ENCODE measurements at regions not wholly inside any gene's neighbourhood (a gene's known extent, or its start where the extent isn't known, plus 50 kb on each side); places are given as distances from the start of the nearest gene placed in this dataset.
"Not testable (repeated sequence)": the region's sequence is repeated elsewhere in the genome, so short reads cannot be mapped to it uniquely, and the experiment has no call there.

DNA sequence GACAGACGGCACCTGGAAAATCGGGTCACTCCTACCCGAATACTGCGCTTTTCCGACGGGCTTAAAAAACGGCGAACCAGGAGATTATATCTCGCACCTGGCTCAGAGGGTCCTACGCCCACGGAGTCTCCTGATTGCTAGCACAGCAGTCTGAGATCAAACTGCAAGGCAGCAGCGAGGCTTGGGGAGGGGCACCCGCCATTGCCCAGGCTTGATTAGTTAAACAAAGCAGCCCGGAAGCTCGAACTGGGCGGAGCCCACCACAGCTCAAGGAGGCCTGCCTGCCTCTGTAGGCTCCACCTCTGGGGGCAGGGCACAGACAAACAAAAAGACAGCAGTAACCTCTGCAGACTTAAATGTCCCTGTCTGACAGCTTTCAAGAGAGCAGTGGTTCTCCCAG, 197.5 kb upstream of the FAT3 start:
- not testable (repeated sequence) for DNase-seq (ENCODE audit: low spot score)

DNA sequence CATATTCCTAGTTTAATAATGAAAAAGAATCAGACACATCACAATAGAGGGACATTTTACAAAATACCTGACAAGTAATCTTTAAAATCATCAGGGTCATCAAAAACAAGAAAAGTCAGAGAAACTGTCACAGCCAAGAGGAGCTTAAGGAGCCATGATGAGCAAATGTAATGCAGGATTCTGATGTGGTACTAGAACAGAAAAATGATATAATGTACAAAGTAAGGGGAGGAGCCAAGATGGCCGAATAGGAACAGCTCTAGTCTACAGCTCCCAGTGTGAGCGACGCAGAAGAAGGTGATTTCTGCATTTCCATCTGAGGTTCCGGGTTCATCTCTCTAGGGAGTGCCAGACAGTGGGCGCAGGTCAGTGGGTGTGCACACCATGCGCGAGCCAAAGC, 198.0 kb upstream of the FAT3 start:
- no peak for DNase-seq (ENCODE audit: low spot score)

DNA sequence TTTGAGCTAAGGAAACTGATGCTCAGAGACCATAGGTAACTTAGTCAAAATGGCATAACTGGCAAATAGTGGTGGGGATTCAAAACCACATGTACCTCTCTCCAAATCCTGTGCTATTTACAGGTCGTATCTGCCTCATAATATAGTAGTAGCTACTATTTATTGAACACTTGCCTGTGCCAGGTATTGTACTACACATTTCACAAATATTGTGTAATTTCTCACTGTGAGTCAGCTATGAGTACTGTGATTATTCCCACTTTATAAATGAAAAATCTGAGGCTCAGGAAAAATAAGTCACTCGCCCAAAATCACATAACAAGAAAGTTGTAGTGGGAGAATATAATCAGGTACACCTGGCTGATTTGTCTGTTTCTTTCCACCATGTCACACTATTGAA, 199.8 kb upstream of the FAT3 start:
- DNase-seq (ENCODE audit: low spot score) = no peak

DNA sequence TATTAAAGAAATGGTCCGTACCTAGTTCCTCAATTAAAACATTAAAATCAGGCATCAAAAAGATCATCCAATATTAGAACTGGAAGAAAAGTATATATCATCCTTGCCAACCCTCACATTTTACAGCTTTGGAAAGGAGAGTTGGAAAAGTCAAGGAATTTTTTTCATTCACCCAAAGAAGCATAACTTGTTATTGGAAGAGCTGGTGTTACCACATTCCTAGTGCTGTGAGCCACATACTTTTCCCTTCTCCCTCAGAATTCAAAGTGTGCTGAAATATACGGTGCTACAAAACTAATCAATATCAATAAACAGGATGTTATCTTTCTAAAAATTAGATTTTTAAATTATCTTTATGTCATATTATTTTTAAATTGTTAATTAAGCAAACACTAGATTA, 202.1 kb upstream of the FAT3 start:
- DNase-seq (ENCODE audit: low spot score) = no peak

DNA sequence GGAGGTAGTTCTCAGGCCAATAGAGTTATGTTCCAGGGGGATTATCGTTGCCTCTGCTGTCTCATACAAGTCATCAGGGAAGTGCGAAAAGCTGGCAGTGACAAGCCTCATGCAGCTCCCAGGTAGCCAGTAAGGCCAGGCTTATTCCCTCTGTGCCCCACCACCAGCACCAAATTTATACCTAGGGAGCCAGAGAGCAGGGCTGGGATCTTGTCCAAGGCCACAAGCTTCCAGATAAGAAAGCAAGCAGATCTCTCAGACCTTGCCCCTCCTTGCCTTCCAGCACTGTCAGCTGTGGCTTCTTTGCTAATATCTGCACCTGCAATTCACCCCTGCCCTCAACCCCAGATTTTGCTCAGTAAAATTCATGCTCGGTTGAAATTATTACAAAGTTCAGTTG, 206.3 kb upstream of the FAT3 start:
- no peak for DNase-seq (ENCODE audit: low spot score)

DNA sequence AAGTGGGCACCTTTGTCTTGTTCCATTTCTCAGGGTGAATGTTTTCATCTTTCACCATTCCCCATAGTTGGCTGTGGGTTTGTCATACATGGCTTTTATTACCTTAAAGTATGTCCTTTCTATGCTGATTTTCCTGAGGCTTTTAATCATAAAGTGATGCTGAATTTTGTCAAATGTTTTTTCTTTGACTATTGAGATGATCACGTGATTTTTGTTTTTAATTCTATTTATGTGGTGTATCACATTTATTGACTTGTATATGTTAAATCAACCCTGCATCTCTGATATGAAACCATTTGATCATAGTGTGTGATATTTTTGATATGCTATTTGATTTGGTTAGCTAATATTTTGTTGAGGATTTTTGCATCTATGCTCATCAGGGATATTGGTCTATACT, 216.4 kb upstream of the FAT3 start:
- no peak for DNase-seq (ENCODE audit: low spot score)

DNA sequence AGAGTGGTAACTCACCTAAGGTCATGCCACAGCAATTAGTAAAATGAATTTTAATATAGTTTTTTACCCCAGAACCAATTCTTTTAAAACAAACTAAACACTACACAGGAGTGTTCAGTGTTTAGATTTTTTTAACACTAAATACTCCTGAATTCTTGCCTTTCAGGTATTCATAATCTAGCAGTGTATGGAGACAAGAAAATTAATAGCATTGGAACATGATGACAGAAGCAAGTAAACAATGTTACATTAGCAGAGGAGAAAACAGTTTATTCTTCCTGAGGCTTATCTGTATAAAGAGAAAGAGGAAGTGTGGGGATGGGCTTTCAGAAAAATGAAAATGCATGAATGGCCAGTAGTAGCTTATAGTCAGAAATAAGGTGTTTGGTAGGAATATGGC, 222.1 kb upstream of the FAT3 start:
- DNase-seq (ENCODE audit: low spot score) = no peak

DNA sequence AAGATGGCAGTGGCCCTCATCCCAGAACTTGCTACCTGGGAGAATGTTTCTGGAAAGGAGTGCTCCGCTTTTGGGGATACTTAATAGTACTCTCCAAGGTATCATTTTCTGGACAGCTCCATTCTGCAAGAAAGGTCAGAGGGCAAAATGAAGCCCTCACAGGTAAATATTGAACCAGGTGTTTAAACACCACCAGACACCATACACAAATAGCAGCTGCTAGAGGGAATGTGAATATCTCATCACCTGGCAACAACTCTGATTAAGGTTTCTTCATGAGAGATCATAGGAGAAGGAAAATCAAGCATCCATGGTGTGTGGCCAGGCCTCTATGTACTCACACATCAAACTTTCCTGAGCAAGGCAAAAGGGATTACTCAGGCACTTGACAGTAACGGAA, 226.1 kb upstream of the FAT3 start:
- no peak for DNase-seq (ENCODE audit: low spot score)

DNA sequence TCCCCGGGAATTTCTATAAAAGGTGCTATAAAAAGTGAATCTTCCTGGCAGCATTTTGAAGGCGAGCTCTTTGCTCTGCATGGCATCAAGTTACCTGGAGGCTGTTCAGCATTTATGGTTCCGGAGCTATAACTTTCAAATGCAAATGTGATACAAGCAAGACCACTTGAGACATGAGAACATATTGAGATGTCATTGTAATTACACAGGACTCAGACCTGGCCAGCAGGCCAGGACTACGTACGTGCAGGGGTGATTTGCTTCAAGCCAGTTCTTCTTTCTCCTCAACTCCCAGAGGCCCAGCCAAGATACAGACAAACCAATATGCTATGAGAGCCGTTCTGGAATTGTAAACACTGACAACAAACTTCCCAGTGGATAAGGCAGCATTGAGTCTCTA, 227.4 kb upstream of the FAT3 start:
- DNase-seq (ENCODE audit: low spot score) = no peak

DNA sequence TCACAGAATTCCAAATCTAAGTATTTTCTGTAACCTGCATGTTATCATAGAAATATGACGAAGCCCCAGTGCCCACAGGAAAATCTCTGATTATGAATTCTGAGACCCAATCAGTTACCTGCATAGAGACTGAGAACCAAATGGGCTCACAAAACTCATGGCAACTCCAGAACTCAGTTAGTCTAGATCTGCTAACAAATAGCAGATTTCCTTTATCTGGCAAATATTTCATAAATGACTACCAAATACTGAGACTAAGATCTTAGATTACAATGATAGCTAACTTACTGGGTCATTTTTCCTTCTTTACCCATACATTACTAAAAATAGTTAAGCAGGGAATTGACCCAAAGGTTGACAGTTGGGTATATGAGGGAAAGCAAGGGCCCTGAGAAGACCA, 228.1 kb upstream of the FAT3 start:
- DNase-seq (ENCODE audit: low spot score) = no peak

DNA sequence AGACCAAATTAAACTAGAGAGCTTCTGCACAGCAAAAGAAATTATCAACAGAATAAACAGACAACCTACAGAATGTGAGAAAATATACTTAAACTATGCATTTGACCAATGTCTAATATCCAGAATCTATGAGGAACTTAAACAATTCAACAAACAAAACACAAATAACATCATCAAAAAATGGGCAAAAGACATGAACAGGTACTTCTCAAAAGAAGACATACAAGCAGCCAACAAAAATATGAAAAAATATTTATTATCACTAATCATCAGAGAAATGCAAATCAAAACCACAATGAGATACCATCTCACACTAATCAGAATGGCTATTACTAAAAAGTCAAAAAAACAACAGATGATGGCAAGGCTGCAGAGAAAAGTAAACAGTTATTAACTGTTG, 236.2 kb upstream of the FAT3 start:
- not testable (repeated sequence) for DNase-seq (ENCODE audit: low spot score)

DNA sequence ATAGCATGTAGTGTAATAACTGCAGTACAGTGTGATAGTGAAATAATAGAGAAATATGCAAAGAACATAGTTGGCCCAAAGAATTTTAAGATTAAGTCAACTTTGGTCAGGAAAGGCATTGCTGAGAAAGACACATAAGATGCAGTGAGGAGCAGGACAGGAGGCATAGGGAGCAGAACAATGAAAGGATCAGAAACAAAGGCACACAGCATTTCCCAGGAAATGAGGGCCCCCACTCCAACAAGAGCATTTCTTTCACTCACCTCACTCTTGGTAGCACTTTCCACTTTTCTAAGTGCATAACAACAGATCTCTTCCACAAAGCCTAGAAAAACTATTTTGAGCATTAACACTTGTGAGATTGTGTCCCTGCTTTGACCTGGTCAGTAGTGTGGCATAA, 238.4 kb upstream of the FAT3 start:
- DNase-seq (ENCODE audit: low spot score) = no peak

DNA sequence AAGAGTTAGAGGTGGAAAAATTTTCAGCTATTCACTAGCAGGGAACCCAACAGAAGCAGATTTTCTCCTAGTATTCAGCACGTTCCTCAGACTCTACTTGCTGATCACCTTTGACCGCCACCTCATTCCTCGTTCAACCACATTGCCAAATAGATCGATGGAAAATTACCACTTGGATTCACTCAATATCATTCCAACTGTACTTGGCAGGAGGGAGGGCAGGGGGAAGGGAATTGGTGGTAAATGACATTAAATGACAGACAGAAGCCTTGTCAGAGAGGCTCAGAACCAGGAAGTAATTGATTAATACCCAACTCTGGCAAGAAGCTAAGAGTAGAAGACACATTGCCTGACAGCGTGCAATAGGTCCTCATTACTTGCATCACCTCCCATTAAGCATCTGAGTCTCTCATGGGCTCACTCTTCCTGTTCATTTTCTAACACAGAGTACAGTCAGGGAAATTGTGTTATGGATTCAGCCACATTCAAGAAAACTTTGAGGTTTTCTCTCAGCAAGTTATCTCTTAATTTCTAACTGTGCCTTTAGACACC, 240.5 kb upstream of the FAT3 start:
- DNase-seq (ENCODE audit: low spot score) = no peak

DNA sequence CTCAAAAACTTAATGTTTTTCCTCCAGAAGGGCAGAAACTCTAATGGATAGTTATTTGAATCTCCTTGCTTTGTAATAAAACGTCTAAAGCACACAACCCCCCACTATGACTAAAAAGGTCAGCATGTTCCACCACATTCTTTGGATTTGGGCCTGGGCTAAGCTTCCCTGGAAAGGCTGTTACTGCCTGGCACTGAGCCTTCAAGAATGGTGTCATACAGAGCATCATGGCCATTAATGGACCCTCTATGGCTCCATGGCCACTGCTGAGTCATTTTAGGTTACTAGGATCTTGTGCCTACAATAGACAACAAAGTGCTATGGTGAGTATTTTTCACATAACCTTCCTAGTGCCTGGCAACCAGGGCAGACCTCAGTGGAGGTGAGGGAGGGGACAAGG, 242.6 kb upstream of the FAT3 start:
- peak; percentile 94 for DNase-seq (ENCODE audit: low spot score)

DNA sequence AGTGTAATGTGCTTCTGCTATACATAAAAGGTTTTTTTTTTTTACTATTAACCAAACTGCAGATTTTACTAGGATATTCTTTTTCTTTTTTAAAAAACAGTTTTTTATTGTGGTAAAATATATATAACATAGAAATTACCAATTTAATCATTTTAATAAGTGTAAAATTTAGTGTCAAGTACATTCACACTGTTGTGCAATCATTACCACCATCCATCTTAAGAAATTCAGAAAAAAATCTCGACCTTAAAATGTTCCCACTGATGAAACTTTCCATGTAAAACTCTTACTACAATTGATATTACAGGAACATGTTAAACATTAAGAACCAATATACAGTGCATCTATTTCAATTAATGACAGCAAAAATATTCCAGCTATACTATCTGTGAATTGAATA, 244.8 kb upstream of the FAT3 start:
- no peak for DNase-seq (ENCODE audit: low spot score)

DNA sequence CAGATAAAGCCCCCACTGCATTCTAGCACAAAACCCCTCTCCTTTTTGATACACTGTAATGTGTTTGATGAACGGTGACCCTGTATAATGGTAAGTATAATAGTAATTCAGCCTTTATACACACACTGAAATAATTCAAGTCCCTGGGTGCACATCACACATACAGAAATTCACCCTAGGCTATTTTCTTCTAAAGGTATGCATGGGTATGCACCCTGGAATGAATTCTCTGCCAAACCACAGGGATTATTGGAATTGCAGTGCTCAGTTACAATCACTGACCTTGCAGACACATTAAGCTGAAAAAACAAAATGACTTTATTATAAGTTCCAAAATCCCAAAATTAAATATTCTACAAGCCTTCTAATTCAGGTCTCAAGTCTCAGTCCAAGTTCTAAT, 245.9 kb upstream of the FAT3 start:
- DNase-seq (ENCODE audit: low spot score) = peak; percentile 15

DNA sequence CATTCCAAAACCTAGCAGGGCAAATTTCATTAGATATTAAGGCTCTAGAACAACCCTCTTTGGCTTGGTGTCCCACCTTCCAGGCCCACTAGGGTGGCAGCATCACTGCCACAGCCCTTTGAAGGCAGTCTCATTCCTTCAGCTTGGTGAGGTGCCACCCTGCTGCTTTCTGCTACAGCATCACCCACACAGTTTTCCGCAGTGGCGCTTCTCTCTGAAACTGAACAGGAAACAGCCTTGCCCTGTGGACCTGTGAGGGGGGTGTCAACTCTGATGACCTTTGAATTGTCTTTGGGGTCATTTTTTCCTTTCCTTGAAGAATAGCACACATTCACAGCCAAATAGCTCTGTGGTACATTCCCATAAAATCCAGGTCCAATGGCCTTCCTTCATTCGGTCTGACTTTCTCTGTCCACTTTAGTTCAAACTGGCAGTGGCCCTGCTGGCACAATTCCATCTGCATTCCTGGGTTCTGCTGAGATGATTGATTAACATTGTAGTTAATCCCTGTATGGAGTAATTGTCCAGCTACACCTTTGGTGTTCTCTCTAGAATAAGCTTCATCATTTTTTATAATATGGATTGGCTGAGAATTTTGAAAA, 251.9 kb upstream of the FAT3 start:
- DNase-seq (ENCODE audit: low spot score) = no peak

DNA sequence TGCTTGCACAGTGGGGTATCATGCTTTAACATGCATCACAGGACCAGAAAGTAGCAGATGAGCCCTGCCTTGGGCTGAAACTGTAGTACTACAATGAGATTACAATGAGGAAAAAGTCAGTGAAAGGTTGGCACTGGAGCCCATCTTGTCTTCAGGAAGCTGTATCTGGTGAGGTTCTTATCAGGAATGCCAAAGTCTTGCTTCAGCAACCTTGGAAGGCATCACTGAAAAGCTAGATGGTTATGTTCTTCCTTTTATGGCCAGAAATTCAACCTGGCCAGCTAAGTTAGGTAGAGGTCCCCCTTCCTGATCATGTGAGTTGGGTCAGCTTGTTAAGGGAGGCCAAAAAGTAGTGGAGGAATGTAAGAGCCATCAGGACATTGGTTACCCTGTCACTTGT, 254.0 kb upstream of the FAT3 start:
- no peak for DNase-seq (ENCODE audit: low spot score)

DNA sequence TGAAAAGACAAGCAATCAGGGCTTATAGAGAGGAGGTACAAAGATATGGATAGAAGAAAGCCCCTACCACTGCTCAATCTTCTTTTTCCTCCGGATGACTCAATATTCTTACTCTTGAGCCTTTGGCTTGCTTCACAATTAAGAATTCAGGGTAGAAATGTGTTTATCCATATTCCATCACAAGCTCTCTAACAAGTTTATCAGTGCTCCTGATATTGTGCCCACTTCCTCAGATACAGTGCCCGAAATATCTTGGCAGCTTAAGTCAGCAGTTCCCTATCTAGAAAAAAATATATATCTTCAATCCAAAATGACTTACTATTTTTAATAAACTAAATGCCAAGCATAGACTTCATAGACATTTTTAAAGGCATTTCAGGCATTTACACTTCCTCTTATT, 255.1 kb upstream of the FAT3 start:
- DNase-seq (ENCODE audit: low spot score) = no peak

DNA sequence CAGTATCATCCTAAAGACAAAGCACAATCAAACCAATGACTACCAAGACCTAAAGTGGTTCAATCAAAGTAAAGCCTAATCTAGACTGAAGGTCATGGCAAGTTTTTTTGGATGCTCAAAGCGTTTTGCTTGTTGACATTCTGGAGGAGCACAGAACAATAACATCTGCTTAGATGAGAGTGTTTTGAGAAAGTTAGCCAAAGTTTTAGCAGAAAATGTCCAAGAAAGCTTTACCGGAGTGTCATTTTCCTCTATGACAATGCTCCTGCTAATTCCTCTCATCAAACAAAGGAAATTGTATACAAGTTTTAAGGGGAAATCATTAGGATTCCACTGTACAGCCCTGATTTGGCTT, 256.9 kb upstream of the FAT3 start:
- DNase-seq (ENCODE audit: low spot score) = no peak

DNA sequence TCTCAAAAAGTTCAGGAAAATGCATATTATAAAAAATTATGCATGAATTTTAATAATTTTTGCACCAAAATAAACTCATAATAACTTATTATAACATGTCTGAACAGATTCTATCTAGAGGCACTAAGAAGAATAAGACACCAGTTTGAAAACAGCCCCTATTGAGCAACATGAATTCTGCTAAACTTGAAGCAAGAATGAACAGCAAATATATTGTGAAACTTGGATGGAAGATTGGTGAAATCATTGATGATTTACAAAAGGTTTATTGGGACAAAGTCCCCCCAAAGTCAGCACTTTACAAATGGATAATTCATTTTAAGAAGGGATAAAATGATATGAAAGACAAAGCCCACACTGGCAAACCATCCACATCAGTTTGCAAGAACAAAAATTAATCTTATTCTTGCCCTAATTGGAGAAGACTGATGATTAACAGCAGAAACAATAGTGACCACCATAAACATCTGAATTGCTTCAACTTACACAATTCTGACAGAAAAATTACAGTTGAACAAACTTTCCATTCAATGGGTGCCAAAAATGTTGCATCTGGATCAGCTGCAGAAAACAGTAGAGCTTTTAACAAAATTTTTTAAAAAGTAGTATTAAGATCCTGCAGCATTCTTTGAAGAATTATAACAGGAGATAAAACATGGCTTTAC, 257.5 kb upstream of the FAT3 start:
- no peak for DNase-seq (ENCODE audit: low spot score)

DNA sequence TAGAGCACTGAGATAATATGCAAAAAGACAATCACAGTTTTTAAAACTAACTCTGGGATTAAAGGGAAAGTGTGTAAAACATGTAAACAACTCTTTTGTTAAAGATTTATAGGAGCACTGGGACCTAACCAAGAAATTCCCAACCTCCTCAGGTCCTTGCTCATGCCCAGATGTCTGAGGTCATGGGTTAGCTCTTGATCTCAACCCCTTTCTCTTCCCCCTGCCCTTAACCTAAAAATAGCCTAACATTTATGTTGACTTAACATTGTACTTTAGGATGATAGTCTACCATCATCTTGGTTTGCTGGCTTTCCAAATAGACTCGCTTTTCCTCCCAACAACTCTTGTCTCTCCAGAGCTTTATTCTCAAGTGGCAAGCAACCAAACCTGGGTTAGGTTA, 258.2 kb upstream of the FAT3 start:
- no peak for DNase-seq (ENCODE audit: low spot score)

DNA sequence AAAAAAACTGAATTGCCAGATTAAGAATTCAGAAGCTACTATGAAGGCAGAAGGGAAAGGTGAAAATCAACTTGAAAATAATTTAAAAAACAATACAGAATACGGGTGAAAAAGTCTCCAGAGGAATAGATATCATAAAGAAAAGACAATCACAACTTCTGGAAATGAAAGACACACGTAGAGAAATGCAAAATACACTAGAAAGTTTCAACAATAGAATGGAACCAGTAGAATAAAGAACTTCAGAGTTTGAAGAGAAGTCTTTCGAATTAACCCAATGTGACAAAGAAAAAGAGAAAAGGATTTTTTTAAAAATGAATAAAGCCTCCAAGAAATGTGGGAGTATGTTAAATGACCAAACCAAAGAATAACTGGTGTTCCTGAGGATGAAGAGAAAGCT, 263.8 kb upstream of the FAT3 start:
- DNase-seq (ENCODE audit: low spot score) = no peak

DNA sequence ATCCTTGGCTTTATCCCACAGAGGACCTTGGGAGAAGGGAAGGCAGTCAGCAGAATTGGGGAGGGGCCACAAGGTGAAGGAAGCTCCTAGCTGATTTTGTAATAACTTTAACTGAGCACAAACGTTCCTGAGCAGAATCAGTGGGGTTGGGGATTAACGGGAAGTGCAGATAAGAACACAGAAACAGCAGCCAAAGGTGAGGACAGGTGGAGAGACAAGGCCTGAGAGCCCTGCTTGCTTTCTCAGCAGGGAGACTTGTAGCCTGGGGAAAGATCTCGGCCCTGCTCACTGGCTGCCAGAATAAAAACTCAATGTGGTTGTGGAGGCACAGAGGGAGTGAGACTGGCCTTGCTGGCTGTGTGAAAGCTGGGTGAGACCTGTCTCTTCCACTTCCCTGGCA, 265.2 kb upstream of the FAT3 start:
- DNase-seq (ENCODE audit: low spot score) = no peak
